ENCODE measurements at regions not wholly inside any gene's neighbourhood (a gene's known extent, or its start where the extent isn't known, plus 50 kb on each side); places are given as distances from the start of the nearest gene placed in this dataset.

GRCh38 chr11:129282634-129283033, 90.5 kb upstream of the ARHGAP32 start:
- Histone ChIP-seq H3K4me3 (peak overlapping the region; percentile 3; the same call in 1 of the 2 replicates), H2AFZ (peak overlapping the region; percentile 14; the same call in 1 of the 2 replicates), H3K27me3 (ENCODE audit: insufficient read depth) (peaks cover 18% of the 10 kb centered on the region), H3K4me2 (peak overlapping the region; percentile 73), H4K20me1 (replicated peaks; ENCODE audit: insufficient read depth) (no peaks in the 10 kb centered on the region; the same call in 1 of the 2 replicates), H3K79me2 (replicated peaks; ENCODE audit: insufficient read depth) (peaks cover 9% of the 10 kb centered on the region), H3K27ac (ENCODE audit: low read depth) (peak overlapping the region; percentile 28; the same call in 1 of the 2 replicates), H3K9me2 (ENCODE audit: insufficient read depth) (no peaks in the 10 kb centered on the region), H3F3A (replicated peaks; ENCODE audit: low read depth) (no peaks in the 10 kb centered on the region), H3K36me3 (ENCODE audit: insufficient read depth) (no peaks in the 10 kb centered on the region), H3K4me1 (ENCODE audit: insufficient read depth) (peaks cover 54% of the 10 kb centered on the region)
- peaks cover 10% of the 10 kb centered on the region for H3K27me3 Mint-ChIP-seq (ENCODE audit: insufficient read depth, low read depth, poor library complexity)
- TF ChIP-seq NANOG (IDR thresholded peaks at IDR 0.05; ENCODE audit: borderline replicate concordance) (no peak), STAT1 (IDR thresholded peaks at IDR 0.05; ENCODE audit: unreplicated experiment) (no peak), POLR2AphosphoS5 (IDR thresholded peaks at IDR 0.05; ENCODE audit: low read depth) (no peak), JUNB (IDR thresholded peaks at IDR 0.05; ENCODE audit: unreplicated experiment) (no peak), CTCF (conservative IDR thresholded peaks at IDR 0.05; ENCODE audit: low read depth in 2 of 2) (no peak), ZNF114 (CRISPR knock-in tag; IDR thresholded peaks at IDR 0.05) (no peak), EZH2phosphoT487 (IDR thresholded peaks at IDR 0.05; ENCODE audit: unreplicated experiment) (no peak), ZNF331 (CRISPR knock-in tag; IDR thresholded peaks at IDR 0.05; ENCODE audit: low read depth) (no peak), EZH2 (IDR thresholded peaks at IDR 0.05; ENCODE audit: low read depth, unreplicated experiment) (no peak), ETS1 (IDR thresholded peaks at IDR 0.05) (no peak), CREB1 (CRISPR knock-in tag; IDR thresholded peaks at IDR 0.05; ENCODE audit: low read depth) (no peak), ZNF462 (CRISPR knock-in tag; IDR thresholded peaks at IDR 0.05) (no peak), REST (IDR thresholded peaks at IDR 0.05; ENCODE audit: unreplicated experiment) (no peak)
- ATAC-seq (peak; percentile 27), DNase-seq (ENCODE audit: low spot score) (peak; percentile 28)
- H3K36me3 Mint-ChIP-seq (ENCODE audit: low read depth) = no peaks in the 10 kb centered on the region
- H3K4me3 Mint-ChIP-seq = peak overlapping the region; percentile 20
- peak overlapping the region; percentile 47 for H3K27ac Mint-ChIP-seq
- no peaks in the 10 kb centered on the region for H3K9me3 Mint-ChIP-seq
- peaks cover 51% of the 10 kb centered on the region for H3K4me1 Mint-ChIP-seq

Measured in GM23338 (cell line).